Mesendoderm (in vitro differentiated cells): ENCODE measurements at regions not wholly inside any gene's neighbourhood (a gene's known extent, or its start where the extent isn't known, plus 50 kb on each side); places are given as distances from the start of the nearest gene placed in this dataset.
"Not testable (repeated sequence)": the region's sequence is repeated elsewhere in the genome, so short reads cannot be mapped to it uniquely, and the experiment has no call there.

Experiments
- DNase-seq: peaks from one replicate; pipeline ENCODE4 v3.0.0; 2013
- H2AK5ac ChIP-seq: 2 replicates; pipeline ENCODE4 v1.6.1; 2013; ENCODE audit warnings: low read length, inconsistent platforms
- H2BK120ac ChIP-seq: 2 replicates; pipeline ENCODE4 v1.6.1; 2013; ENCODE audit warnings: low read depth, mild to moderate bottlenecking, low read length, moderate library complexity, mixed read lengths
- H2BK15ac ChIP-seq: replicated peaks from 2 replicates; pipeline ENCODE4 v1.6.1; 2013; ENCODE audit warnings: low read depth, mild to moderate bottlenecking, moderate library complexity
- H2BK5ac ChIP-seq: 2 replicates; pipeline ENCODE4 v1.6.1; 2013; ENCODE audit warnings: low read length, inconsistent platforms
- H3K18ac ChIP-seq: 2 replicates; pipeline ENCODE4 v1.6.1; 2013; ENCODE audit warnings: mild to moderate bottlenecking, low read length, mixed read lengths
- H3K23ac ChIP-seq: one replicate; pipeline ENCODE4 v1.6.1; 2013; ENCODE audit warnings: low read length
- H3K27ac ChIP-seq: 2 replicates; pipeline ENCODE4 v1.5.1; 2013; ENCODE audit warnings: low read depth, mild to moderate bottlenecking, inconsistent platforms, low read length, moderate library complexity
- H3K27me3 ChIP-seq: 2 replicates; pipeline ENCODE4 v1.6.1; 2013; ENCODE audit warnings: low read length, control low read depth, mild to moderate bottlenecking, inconsistent platforms; ENCODE audit not compliant: insufficient read depth, poor library complexity
- H3K36me3 ChIP-seq: 2 replicates; pipeline ENCODE4 v1.6.1; 2013; ENCODE audit warnings: low read length, inconsistent platforms; ENCODE audit not compliant: control insufficient read depth, insufficient read depth
- H3K4ac ChIP-seq: one replicate; pipeline ENCODE4 v1.6.1; 2013; ENCODE audit warnings: low read depth, mild to moderate bottlenecking, low read length, moderate library complexity
- H3K4me1 ChIP-seq: 2 replicates; pipeline ENCODE4 v1.6.1; 2013; ENCODE audit warnings: low read depth, low read length, inconsistent platforms; ENCODE audit not compliant: control insufficient read depth
- H3K4me2 ChIP-seq: 2 replicates; pipeline ENCODE4 v1.6.1; 2013; ENCODE audit warnings: low read length
- H3K4me3 ChIP-seq: 2 replicates; pipeline ENCODE4 v1.5.1; 2013; ENCODE audit warnings: mild to moderate bottlenecking, low read length
- H3K56ac ChIP-seq: one replicate; pipeline ENCODE4 v1.6.1; 2013; ENCODE audit warnings: low read length
- H3K79me1 ChIP-seq: 2 replicates; pipeline ENCODE4 v1.6.1; 2013; ENCODE audit warnings: low read length, inconsistent platforms
- H3K79me2 ChIP-seq: 2 replicates; pipeline ENCODE4 v1.6.1; 2013; ENCODE audit warnings: mild to moderate bottlenecking, low read length; ENCODE audit not compliant: control insufficient read depth, insufficient read depth
- H3K9ac ChIP-seq: 2 replicates; pipeline ENCODE4 v1.6.1; 2013; ENCODE audit warnings: low read length, inconsistent platforms
- H4K5ac ChIP-seq: one replicate; pipeline ENCODE4 v1.6.1; 2013; ENCODE audit warnings: low read length
- H4K8ac ChIP-seq: one replicate; pipeline ENCODE4 v1.6.1; 2013; ENCODE audit warnings: low read depth, mild to moderate bottlenecking, control low read depth, low read length, moderate library complexity
- WGBS: extraction: QIAGEN DNeasy Blood & Tissue Kit; methylation state at CpG from one replicate; pipeline ENCODE4 v1.1.7; 2013; ENCODE audit warnings: low lambda C conversion rate, missing lambda C conversion rate; ENCODE audit not compliant: insufficient coverage; ENCODE audit errors: extremely low coverage; 5-methylcytosine and 5-hydroxymethylcytosine counted together

- not testable (repeated sequence) for H3K18ac ChIP-seq, H3K9ac ChIP-seq, H3K4me1 ChIP-seq, H3K56ac ChIP-seq, H2BK5ac ChIP-seq, H3K4me3 ChIP-seq, H3K79me1 ChIP-seq, H3K23ac ChIP-seq, H3K79me2 ChIP-seq, DNase-seq, H3K27ac ChIP-seq, H2BK120ac ChIP-seq, H4K5ac ChIP-seq, H3K36me3 ChIP-seq, H3K4me2 ChIP-seq, H3K27me3 ChIP-seq, H2BK15ac ChIP-seq, H4K8ac ChIP-seq, H2AK5ac ChIP-seq, H3K4ac ChIP-seq
- WGBS, result no CpG with 5 or more reads among the region's 1 CpG
Measured at GRCh38 chr11:13139085-13139484, 130.0 kb downstream of the RASSF10 start.

GRCh38 chr11:13140028-13140870 is 131.1 kb downstream of the RASSF10 start:
- no peak for DNase-seq
- no peak overlapping the region for H3K27ac ChIP-seq
- no peak overlapping the region for H3K56ac ChIP-seq
- H3K79me1 ChIP-seq, result no peaks in the 10 kb centered on the region
- no peak overlapping the region for H4K8ac ChIP-seq
- no peak overlapping the region for H3K4me2 ChIP-seq
- H2BK120ac ChIP-seq, result no peak overlapping the region
- H3K27me3 ChIP-seq, result no peaks in the 10 kb centered on the region
- no peak overlapping the region for H3K18ac ChIP-seq
- no peak overlapping the region for H3K4ac ChIP-seq
- H3K23ac ChIP-seq, result no peak overlapping the region
- H3K36me3 ChIP-seq, result no peaks in the 10 kb centered on the region
- H2AK5ac ChIP-seq, result no peak overlapping the region
- H3K4me3 ChIP-seq, result no peak overlapping the region
- WGBS, result no CpG with 5 or more reads among the region's 7 CpGs
- no peak overlapping the region for H4K5ac ChIP-seq
- H3K9ac ChIP-seq, result no peak overlapping the region
- no peak overlapping the region for H2BK15ac ChIP-seq
- H2BK5ac ChIP-seq, result no peak overlapping the region
- no peaks in the 10 kb centered on the region for H3K79me2 ChIP-seq
- H3K4me1 ChIP-seq, result no peaks in the 10 kb centered on the region

GRCh38 chr11:13140873-13141655 is 131.9 kb downstream of the RASSF10 start:
- no CpG with 5 or more reads among the region's 10 CpGs for WGBS
- no peak overlapping the region for H4K5ac ChIP-seq
- H3K79me2 ChIP-seq, result no peaks in the 10 kb centered on the region
- H2BK15ac ChIP-seq, result no peak overlapping the region
- no peaks in the 10 kb centered on the region for H3K4me1 ChIP-seq
- DNase-seq, result no peak
- H3K4me2 ChIP-seq, result no peak overlapping the region
- no peak overlapping the region for H2BK5ac ChIP-seq
- no peaks in the 10 kb centered on the region for H3K79me1 ChIP-seq
- no peak overlapping the region for H3K27ac ChIP-seq
- H2AK5ac ChIP-seq, result no peak overlapping the region
- H3K56ac ChIP-seq, result no peak overlapping the region
- H4K8ac ChIP-seq, result no peak overlapping the region
- no peak overlapping the region for H3K4me3 ChIP-seq
- no peak overlapping the region for H2BK120ac ChIP-seq
- no peaks in the 10 kb centered on the region for H3K27me3 ChIP-seq
- H3K18ac ChIP-seq, result no peak overlapping the region
- no peak overlapping the region for H3K9ac ChIP-seq
- H3K4ac ChIP-seq, result no peak overlapping the region
- H3K36me3 ChIP-seq, result no peaks in the 10 kb centered on the region
- H3K23ac ChIP-seq, result no peak overlapping the region

- Histone ChIP-seq H4K5ac (no peak overlapping the region), H3K27ac (no peak overlapping the region), H2BK5ac (no peak overlapping the region), H3K79me1 (no peaks in the 10 kb centered on the region), H3K36me3 (no peaks in the 10 kb centered on the region), H3K18ac (no peak overlapping the region), H2BK120ac (no peak overlapping the region), H3K9ac (no peak overlapping the region), H3K27me3 (no peaks in the 10 kb centered on the region), H3K56ac (no peak overlapping the region), H3K79me2 (no peaks in the 10 kb centered on the region), H3K23ac (no peak overlapping the region), H4K8ac (no peak overlapping the region), H3K4ac (no peak overlapping the region), H3K4me2 (no peak overlapping the region), H3K4me1 (no peaks in the 10 kb centered on the region), H3K4me3 (no peak overlapping the region), H2AK5ac (no peak overlapping the region), H2BK15ac (no peak overlapping the region)
- WGBS, result no CpG with 5 or more reads among the region's 27 CpGs
- DNase-seq, result no peak
Measured at GRCh38 chr11:13141731-13142709, 132.9 kb downstream of the RASSF10 start.

- no peaks in the 10 kb centered on the region for H3K79me1 ChIP-seq
- H3K4me2 ChIP-seq, result no peak overlapping the region
- no peak overlapping the region for H3K23ac ChIP-seq
- no peak overlapping the region for H3K18ac ChIP-seq
- H2BK15ac ChIP-seq, result no peak overlapping the region
- no CpG with 5 or more reads among the region's 1 CpG for WGBS
- no peak for DNase-seq
- H3K4me1 ChIP-seq, result no peaks in the 10 kb centered on the region
- no peaks in the 10 kb centered on the region for H3K36me3 ChIP-seq
- H4K8ac ChIP-seq, result no peak overlapping the region
- H3K79me2 ChIP-seq, result no peaks in the 10 kb centered on the region
- no peak overlapping the region for H3K56ac ChIP-seq
- no peak overlapping the region for H2BK5ac ChIP-seq
- no peak overlapping the region for H2BK120ac ChIP-seq
- H3K27ac ChIP-seq, result no peak overlapping the region
- no peak overlapping the region for H2AK5ac ChIP-seq
- H3K9ac ChIP-seq, result no peak overlapping the region
- H3K4ac ChIP-seq, result no peak overlapping the region
- H4K5ac ChIP-seq, result no peak overlapping the region
- H3K4me3 ChIP-seq, result no peak overlapping the region
- H3K27me3 ChIP-seq, result no peaks in the 10 kb centered on the region
Measured at GRCh38 chr11:13143486-13144297, 133.9 kb upstream of the BMAL1 start.
